ENCODE measurements at regions not wholly inside any gene's neighbourhood (a gene's known extent, or its start where the extent isn't known, plus 50 kb on each side); places are given as distances from the start of the nearest gene placed in this dataset.

DNA sequence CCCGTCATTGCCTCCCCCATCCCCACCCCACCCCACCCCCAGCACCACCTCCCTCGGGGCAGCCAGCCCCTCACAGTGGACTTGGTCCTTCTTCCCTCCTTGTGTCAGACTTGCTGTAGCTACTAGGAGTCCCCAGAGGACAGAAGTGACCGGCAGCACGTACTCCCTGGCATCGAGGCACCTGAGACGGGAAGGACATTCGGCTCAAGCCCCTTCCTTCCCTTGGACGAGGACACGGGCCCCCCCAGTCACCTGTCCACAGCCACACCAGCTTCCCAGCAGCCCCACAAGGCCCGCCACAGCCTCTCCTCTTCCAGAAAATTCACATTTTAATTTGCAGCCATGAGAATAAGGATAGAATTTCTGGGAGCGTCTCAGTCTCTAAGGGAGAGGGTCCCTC is 267.8 kb upstream of the SHH start:
- dilution Hi-C loops (cut with HindIII; ENCODE audit: low sequenced_read_pairs, unreplicated experiment) (no loop called here), in situ Hi-C loops (cut with MboI; ENCODE audit: low sequenced_read_pairs) (no loop called here), intact Hi-C loops (cut with micrococcal nuclease) (no loop called here)
- no peak overlapping the region for H3K4me3 ChIP-seq (ENCODE audit: insufficient read depth, low read depth, low read length)
- H2AK5ac ChIP-seq (ENCODE audit: low read depth, low read length) = no peak overlapping the region
- no peak overlapping the region for H2BK120ac ChIP-seq (ENCODE audit: low read depth, low read length)
- no peak overlapping the region for H3K27ac ChIP-seq (ENCODE audit: insufficient read depth, low read length)
- BruUV-seq (replicated peaks) = no TSS peak
- no peaks in the 10 kb centered on the region for H3K9me1 ChIP-seq (ENCODE audit: insufficient read depth, low read length)
- WGBS, 2 experiments (ENCODE audit: extremely low coverage in 2 of 2, insufficient read length in 1 of 2) = no CpG with 5 or more reads among the region's 11 CpGs
- CTCF ChIA-PET = no interaction called here
- DNase-seq = no peak
- H2AK9ac ChIP-seq (replicated peaks; ENCODE audit: low read depth, low read length, poor library complexity) = no peak overlapping the region
- no peak overlapping the region for H2AFZ ChIP-seq (replicated peaks; ENCODE audit: low read length, poor library complexity)
- no peak overlapping the region for H3K4ac ChIP-seq (ENCODE audit: low read depth, low read length)
- H4K20me1 ChIP-seq (ENCODE audit: insufficient read depth, low read length) = no peaks in the 10 kb centered on the region
- no peaks in the 10 kb centered on the region for H3K79me1 ChIP-seq (ENCODE audit: low read depth in 1 of 2, low read length in 2 of 2)
- H3K4me2 ChIP-seq (ENCODE audit: low read depth, low read length) = no peak overlapping the region
- H3K14ac ChIP-seq (replicated peaks; ENCODE audit: low read depth, low read length) = no peak overlapping the region
- H3K18ac ChIP-seq (ENCODE audit: low read depth, low read length) = no peak overlapping the region
- POLR2A ChIA-PET (ENCODE audit: unreplicated experiment) = no interaction called here
- no peak overlapping the region for H2BK15ac ChIP-seq (ENCODE audit: low read depth, low read length)
- H3K9me3 ChIP-seq (ENCODE audit: control insufficient read depth, insufficient read depth, low read length) = peaks cover 21% of the 10 kb centered on the region
- H4K91ac ChIP-seq (ENCODE audit: insufficient read depth, low read depth, low read length) = no peak overlapping the region
- no peaks in the 10 kb centered on the region for H3K27me3 ChIP-seq (ENCODE audit: control insufficient read depth, insufficient read depth, low read length)
- H3K23ac ChIP-seq (ENCODE audit: low read depth, low read length) = no peak overlapping the region
- H3K9ac ChIP-seq (ENCODE audit: low read depth, low read length) = no peak overlapping the region
- H2BK5ac ChIP-seq (ENCODE audit: low read depth, low read length, poor library complexity, severe bottlenecking) = no peak overlapping the region
- H3K56ac ChIP-seq (ENCODE audit: extremely low read depth, insufficient read depth, low read length) = no peak overlapping the region
- no peak overlapping the region for H2BK20ac ChIP-seq (ENCODE audit: low read depth, low read length)
- no peak for TF ChIP-seq USF2 (IDR thresholded peaks at IDR 0.05; ENCODE audit: low read depth, low read length)
- no peak for TF ChIP-seq BHLHE40 (IDR thresholded peaks at IDR 0.05; ENCODE audit: low read depth, low read length)
- no peak for TF ChIP-seq POLR2A (IDR thresholded peaks at IDR 0.05; ENCODE audit: low read depth, low read length)
- no peak for TF ChIP-seq RFX5 (IDR thresholded peaks at IDR 0.05; ENCODE audit: low read depth, low read length)
- no peak for TF ChIP-seq MXI1 (IDR thresholded peaks at IDR 0.05; ENCODE audit: borderline replicate concordance, low read depth, low read length)
- TF ChIP-seq ELK1 (IDR thresholded peaks at IDR 0.05; ENCODE audit: borderline replicate concordance, low read depth, low read length) = no peak
- TF ChIP-seq, protein P1, sequence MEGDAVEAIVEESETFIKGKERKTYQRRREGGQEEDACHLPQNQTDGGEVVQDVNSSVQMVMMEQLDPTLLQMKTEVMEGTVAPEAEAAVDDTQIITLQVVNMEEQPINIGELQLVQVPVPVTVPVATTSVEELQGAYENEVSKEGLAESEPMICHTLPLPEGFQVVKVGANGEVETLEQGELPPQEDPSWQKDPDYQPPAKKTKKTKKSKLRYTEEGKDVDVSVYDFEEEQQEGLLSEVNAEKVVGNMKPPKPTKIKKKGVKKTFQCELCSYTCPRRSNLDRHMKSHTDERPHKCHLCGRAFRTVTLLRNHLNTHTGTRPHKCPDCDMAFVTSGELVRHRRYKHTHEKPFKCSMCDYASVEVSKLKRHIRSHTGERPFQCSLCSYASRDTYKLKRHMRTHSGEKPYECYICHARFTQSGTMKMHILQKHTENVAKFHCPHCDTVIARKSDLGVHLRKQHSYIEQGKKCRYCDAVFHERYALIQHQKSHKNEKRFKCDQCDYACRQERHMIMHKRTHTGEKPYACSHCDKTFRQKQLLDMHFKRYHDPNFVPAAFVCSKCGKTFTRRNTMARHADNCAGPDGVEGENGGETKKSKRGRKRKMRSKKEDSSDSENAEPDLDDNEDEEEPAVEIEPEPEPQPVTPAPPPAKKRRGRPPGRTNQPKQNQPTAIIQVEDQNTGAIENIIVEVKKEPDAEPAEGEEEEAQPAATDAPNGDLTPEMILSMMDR (conservative IDR thresholded peaks at IDR 0.05; ENCODE audit: low read depth, low read length) = no peak
- no peak for TF ChIP-seq SMC3 (IDR thresholded peaks at IDR 0.05; ENCODE audit: low read depth, low read length)
- no peak for TF ChIP-seq CHD1 (IDR thresholded peaks at IDR 0.05; ENCODE audit: low read depth, low read length)
- TF ChIP-seq NFE2L2 (IDR thresholded peaks at IDR 0.05; ENCODE audit: low read depth, low read length) = no peak
- no peak for TF ChIP-seq RAD21 (IDR thresholded peaks at IDR 0.05; ENCODE audit: low read length)
- TF ChIP-seq CEBPB (IDR thresholded peaks at IDR 0.05; ENCODE audit: low read depth, low read length) = no peak
- no peak for TF ChIP-seq RCOR1 (IDR thresholded peaks at IDR 0.05; ENCODE audit: insufficient replicate concordance, low read length)
- TF ChIP-seq FOS (IDR thresholded peaks at IDR 0.05; ENCODE audit: low read depth, low read length) = no peak
- no peak for TF ChIP-seq MAFK (IDR thresholded peaks at IDR 0.05; ENCODE audit: low read depth, low read length)
- no peaks in the 10 kb centered on the region for H3K36me3 ChIP-seq (ENCODE audit: control insufficient read depth, insufficient read depth, low read length)
- no peak overlapping the region for H4K8ac ChIP-seq (ENCODE audit: low read depth in 2 of 2, low read length in 2 of 2)
- H4K5ac ChIP-seq (ENCODE audit: low read depth, low read length) = no peak overlapping the region
- ATAC-seq (ENCODE audit: low read depth) = no peak
- no peaks in the 10 kb centered on the region for H3K4me1 ChIP-seq (ENCODE audit: control insufficient read depth, insufficient read depth, low read length)
